ENCODE measurements at regions not wholly inside any gene's neighbourhood (a gene's known extent, or its start where the extent isn't known, plus 50 kb on each side); places are given as distances from the start of the nearest gene placed in this dataset.

DNA sequence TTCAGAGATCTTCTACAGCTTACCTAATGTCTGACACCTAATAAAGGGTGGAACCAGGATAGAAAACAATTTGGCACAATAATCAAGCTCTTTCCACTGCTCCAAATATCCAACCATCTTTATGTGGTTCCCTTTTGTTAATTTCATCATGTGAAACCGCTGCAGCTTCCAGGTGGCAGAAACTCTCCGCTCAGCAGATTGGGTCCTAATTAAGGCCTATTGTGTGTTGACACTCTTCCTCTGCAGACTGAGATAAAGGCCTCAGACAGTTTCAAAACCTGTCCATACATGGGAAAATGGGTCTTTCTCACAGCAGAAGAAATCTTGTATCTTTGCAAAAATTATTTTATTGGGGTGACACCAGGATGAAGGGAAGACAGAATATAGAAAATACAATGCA lies 1002.4 kb upstream of the SEMA6D start:
- WGBS: 67% methylated on average over 2 of the region's 2 CpGs
- no peak overlapping the region for H3K27ac ChIP-seq (ENCODE audit: low read depth in 1 of 2, low read length in 2 of 2)
- H3K4me1 ChIP-seq (ENCODE audit: control insufficient read depth in 4 of 4, insufficient read depth in 4 of 4, low read length in 3 of 4): no peaks in the 10 kb centered on the region
- DNase-seq (ENCODE audit: low spot score): no peak
- H3K36me3 ChIP-seq (ENCODE audit: control insufficient read depth in 4 of 4, insufficient read depth in 3 of 4, low read depth in 1 of 4, low read length in 3 of 4): no peaks in the 10 kb centered on the region
- TF ChIP-seq FOXA2 (IDR thresholded peaks at IDR 0.05): no peak
- no peak overlapping the region for H3K9ac ChIP-seq (ENCODE audit: low read depth in 1 of 2, low read length in 2 of 2)
- H3K27me3 ChIP-seq (ENCODE audit: control insufficient read depth in 4 of 4, insufficient read depth in 4 of 4, low read length in 3 of 4): no peaks in the 10 kb centered on the region
- H3K9me3 ChIP-seq (ENCODE audit: control insufficient read depth in 4 of 4, low read length in 3 of 4): no peaks in the 10 kb centered on the region
- H3K4me3 ChIP-seq (ENCODE audit: low read depth in 1 of 3, low read length in 3 of 3): no peak overlapping the region

DNA sequence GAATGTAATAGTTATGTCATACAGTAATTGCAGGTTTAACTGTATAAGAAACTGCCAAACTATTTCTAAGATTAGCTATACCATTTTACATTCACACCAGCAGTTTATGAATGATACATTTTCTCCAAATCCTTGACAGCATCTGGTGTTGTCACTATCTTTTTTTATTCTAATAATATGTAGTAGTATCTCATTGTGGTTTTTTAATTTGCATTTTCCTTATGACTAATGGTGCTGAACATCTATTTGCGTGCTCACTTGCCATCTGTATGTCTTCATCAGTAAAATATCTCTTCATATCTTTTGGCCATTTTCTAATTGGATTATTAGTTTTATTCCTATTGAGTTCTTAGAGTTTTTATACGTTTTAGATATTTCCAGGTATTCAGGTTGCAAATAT lies 994.0 kb upstream of the SEMA6D start:
- H3K9ac ChIP-seq (ENCODE audit: low read depth in 1 of 2, low read length in 2 of 2): no peak overlapping the region
- H3K27ac ChIP-seq (ENCODE audit: low read depth in 1 of 2, low read length in 2 of 2): no peak overlapping the region
- H3K36me3 ChIP-seq (ENCODE audit: control insufficient read depth in 4 of 4, insufficient read depth in 3 of 4, low read depth in 1 of 4, low read length in 3 of 4): no peaks in the 10 kb centered on the region
- H3K9me3 ChIP-seq (ENCODE audit: control insufficient read depth in 4 of 4, low read length in 3 of 4): peaks cover 0 to under 1% (median 0%) of the 10 kb centered on the region in 4 donors
- no peak overlapping the region for H3K4me3 ChIP-seq (ENCODE audit: low read depth in 1 of 3, low read length in 3 of 3)
- 64% methylated on average over 2 of the region's 2 CpGs for WGBS
- no peak for DNase-seq (ENCODE audit: low spot score)
- no peaks in the 10 kb centered on the region for H3K27me3 ChIP-seq (ENCODE audit: control insufficient read depth in 4 of 4, insufficient read depth in 4 of 4, low read length in 3 of 4)
- TF ChIP-seq RAD21 (IDR thresholded peaks at IDR 0.05) (no peak), HNF4A (conservative IDR thresholded peaks at IDR 0.05) (no peak), ATF3 (IDR thresholded peaks at IDR 0.05) (no peak), CTCF (IDR thresholded peaks at IDR 0.05; ENCODE audit: low read depth, low read length, missing input control) (no peak), JUND (IDR thresholded peaks at IDR 0.05) (no peak), HNF4G (IDR thresholded peaks at IDR 0.05) (no peak), EGR1 (IDR thresholded peaks at IDR 0.05; ENCODE audit: low read depth in 2 of 2) (no peak), FOXA2 (IDR thresholded peaks at IDR 0.05) (no peak), TAF1 (conservative IDR thresholded peaks at IDR 0.05) (no peak), RXRA (IDR thresholded peaks at IDR 0.05) (no peak), SP1 (IDR thresholded peaks at IDR 0.05) (no peak), NR2F2 (IDR thresholded peaks at IDR 0.05) (no peak), GABPA (IDR thresholded peaks at IDR 0.05 in 1 of 2, conservative IDR thresholded peaks at IDR 0.05 in 1 of 2) (no peak), MAX (IDR thresholded peaks at IDR 0.05) (no peak), FOXA1 (IDR thresholded peaks at IDR 0.05) (no peak), YY1 (IDR thresholded peaks at IDR 0.05) (no peak)
- TF ChIP-seq, protein P1, sequence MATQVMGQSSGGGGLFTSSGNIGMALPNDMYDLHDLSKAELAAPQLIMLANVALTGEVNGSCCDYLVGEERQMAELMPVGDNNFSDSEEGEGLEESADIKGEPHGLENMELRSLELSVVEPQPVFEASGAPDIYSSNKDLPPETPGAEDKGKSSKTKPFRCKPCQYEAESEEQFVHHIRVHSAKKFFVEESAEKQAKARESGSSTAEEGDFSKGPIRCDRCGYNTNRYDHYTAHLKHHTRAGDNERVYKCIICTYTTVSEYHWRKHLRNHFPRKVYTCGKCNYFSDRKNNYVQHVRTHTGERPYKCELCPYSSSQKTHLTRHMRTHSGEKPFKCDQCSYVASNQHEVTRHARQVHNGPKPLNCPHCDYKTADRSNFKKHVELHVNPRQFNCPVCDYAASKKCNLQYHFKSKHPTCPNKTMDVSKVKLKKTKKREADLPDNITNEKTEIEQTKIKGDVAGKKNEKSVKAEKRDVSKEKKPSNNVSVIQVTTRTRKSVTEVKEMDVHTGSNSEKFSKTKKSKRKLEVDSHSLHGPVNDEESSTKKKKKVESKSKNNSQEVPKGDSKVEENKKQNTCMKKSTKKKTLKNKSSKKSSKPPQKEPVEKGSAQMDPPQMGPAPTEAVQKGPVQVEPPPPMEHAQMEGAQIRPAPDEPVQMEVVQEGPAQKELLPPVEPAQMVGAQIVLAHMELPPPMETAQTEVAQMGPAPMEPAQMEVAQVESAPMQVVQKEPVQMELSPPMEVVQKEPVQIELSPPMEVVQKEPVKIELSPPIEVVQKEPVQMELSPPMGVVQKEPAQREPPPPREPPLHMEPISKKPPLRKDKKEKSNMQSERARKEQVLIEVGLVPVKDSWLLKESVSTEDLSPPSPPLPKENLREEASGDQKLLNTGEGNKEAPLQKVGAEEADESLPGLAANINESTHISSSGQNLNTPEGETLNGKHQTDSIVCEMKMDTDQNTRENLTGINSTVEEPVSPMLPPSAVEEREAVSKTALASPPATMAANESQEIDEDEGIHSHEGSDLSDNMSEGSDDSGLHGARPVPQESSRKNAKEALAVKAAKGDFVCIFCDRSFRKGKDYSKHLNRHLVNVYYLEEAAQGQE (IDR thresholded peaks at IDR 0.05): no peak
- TF ChIP-seq, protein P2, sequence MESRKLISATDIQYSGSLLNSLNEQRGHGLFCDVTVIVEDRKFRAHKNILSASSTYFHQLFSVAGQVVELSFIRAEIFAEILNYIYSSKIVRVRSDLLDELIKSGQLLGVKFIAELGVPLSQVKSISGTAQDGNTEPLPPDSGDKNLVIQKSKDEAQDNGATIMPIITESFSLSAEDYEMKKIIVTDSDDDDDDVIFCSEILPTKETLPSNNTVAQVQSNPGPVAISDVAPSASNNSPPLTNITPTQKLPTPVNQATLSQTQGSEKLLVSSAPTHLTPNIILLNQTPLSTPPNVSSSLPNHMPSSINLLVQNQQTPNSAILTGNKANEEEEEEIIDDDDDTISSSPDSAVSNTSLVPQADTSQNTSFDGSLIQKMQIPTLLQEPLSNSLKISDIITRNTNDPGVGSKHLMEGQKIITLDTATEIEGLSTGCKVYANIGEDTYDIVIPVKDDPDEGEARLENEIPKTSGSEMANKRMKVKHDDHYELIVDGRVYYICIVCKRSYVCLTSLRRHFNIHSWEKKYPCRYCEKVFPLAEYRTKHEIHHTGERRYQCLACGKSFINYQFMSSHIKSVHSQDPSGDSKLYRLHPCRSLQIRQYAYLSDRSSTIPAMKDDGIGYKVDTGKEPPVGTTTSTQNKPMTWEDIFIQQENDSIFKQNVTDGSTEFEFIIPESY (IDR thresholded peaks at IDR 0.05): no peak
- no peaks in the 10 kb centered on the region for H3K4me1 ChIP-seq (ENCODE audit: control insufficient read depth in 4 of 4, insufficient read depth in 4 of 4, low read length in 3 of 4)
